Colonic mucosa (tissue), 4 donors: ENCODE measurements at regions not wholly inside any gene's neighbourhood (a gene's known extent, or its start where the extent isn't known, plus 50 kb on each side); places are given as distances from the start of the nearest gene placed in this dataset.

ENCODE experiments used
- DNase-seq: peaks from one replicate; pipeline ENCODE4 v3.0.0-alpha.2; 2020
- H3K27ac ChIP-seq: fragments of 200-600 bp; one replicate; pipeline ENCODE4 v1.8.0; 2021
- H3K27me3 ChIP-seq: fragments of 200-600 bp; one replicate; pipeline ENCODE4 v1.8.0; 2021
- H3K36me3 ChIP-seq: fragments of 200-600 bp; one replicate; pipeline ENCODE4 v1.8.0; 2021
- H3K4me1 ChIP-seq: fragments of 200-600 bp; one replicate; pipeline ENCODE4 v1.8.0; 2021; ENCODE audit warnings: mild to moderate bottlenecking
- H3K4me3 ChIP-seq: fragments of 200-600 bp; one replicate; pipeline ENCODE4 v1.8.0; 2021
- H3K9ac ChIP-seq, 2 donors: one replicate each; pipeline ENCODE4 v1.7.0; 2013; ENCODE audit warnings: control low read depth in 2 of 2, low read depth in 2 of 2, low read length in 2 of 2
- H3K9me3 ChIP-seq: fragments of 200-600 bp; one replicate; pipeline ENCODE4 v1.8.0; 2021
- CTCF ChIP-seq: fragments of 200-600 bp; IDR thresholded peaks from one replicate; pipeline ENCODE4 v1.8.0; 2022; ENCODE audit warnings: antibody characterized with exemption, mild to moderate bottlenecking
- intact Hi-C: fragments of 100-400 bp; cut with DNase I; formaldehyde crosslinking; loops from one replicate; pipeline ENCODE4 v1.14.1; 2022
- donor health status: healthy.
- donor health status: DM: no; HTN: no; CAD: no.
- donor health status: DM: no; HTN: no; CAD: no.

GRCh38 chr1:8213676-8214075 lies 104.2 kb upstream of the SLC45A1 start:
- TF ChIP-seq CTCF: no peak
- intact Hi-C loops: no loop called here
- no peak overlapping the region for H3K27ac ChIP-seq

GRCh38 chr1:8213136-8213535 lies 104.8 kb upstream of the SLC45A1 start:
- Histone ChIP-seq H3K27me3 (no peaks in the 10 kb centered on the region), H3K27ac (no peak overlapping the region), H3K9me3 (no peaks in the 10 kb centered on the region), H3K9ac (no peak overlapping the region), H3K4me1 (no peaks in the 10 kb centered on the region), H3K36me3 (no peaks in the 10 kb centered on the region), H3K4me3 (no peak overlapping the region)
- DNase-seq: no peak
- intact Hi-C loops: no loop called here
- TF ChIP-seq CTCF: no peak

More at GRCh38 chr1:8213676-8214075, 104.2 kb upstream of the SLC45A1 start:
- no peak for DNase-seq
- H3K27me3 ChIP-seq: no peaks in the 10 kb centered on the region
- H3K4me3 ChIP-seq: no peak overlapping the region
- no peaks in the 10 kb centered on the region for H3K4me1 ChIP-seq
- no peaks in the 10 kb centered on the region for H3K36me3 ChIP-seq
- no peak overlapping the region for H3K9ac ChIP-seq
- H3K9me3 ChIP-seq: no peaks in the 10 kb centered on the region

GRCh38 chr1:8212580-8213031 lies 105.3 kb upstream of the SLC45A1 start:
- TF ChIP-seq CTCF: no peak
- intact Hi-C loops: no loop called here
- no peak for DNase-seq
- Histone ChIP-seq H3K36me3 (no peaks in the 10 kb centered on the region), H3K9ac (no peak overlapping the region), H3K4me3 (no peak overlapping the region), H3K27ac (no peak overlapping the region), H3K4me1 (no peaks in the 10 kb centered on the region), H3K9me3 (no peaks in the 10 kb centered on the region), H3K27me3 (no peaks in the 10 kb centered on the region)

- Histone ChIP-seq H3K27ac (no peak overlapping the region), H3K36me3 (no peaks in the 10 kb centered on the region), H3K27me3 (no peaks in the 10 kb centered on the region), H3K4me1 (no peaks in the 10 kb centered on the region), H3K4me3 (no peak overlapping the region), H3K9me3 (no peaks in the 10 kb centered on the region), H3K9ac (no peak overlapping the region)
- no peak for DNase-seq
- intact Hi-C loops: no loop called here
- no peak for TF ChIP-seq CTCF
Measured at GRCh38 chr1:8211883-8212579, 105.9 kb upstream of the SLC45A1 start.

GRCh38 chr1:8211251-8211882 lies 106.5 kb upstream of the SLC45A1 start:
- no peak overlapping the region for H3K4me3 ChIP-seq
- DNase-seq: no peak
- no peaks in the 10 kb centered on the region for H3K36me3 ChIP-seq
- intact Hi-C loops: no loop called here
- H3K9ac ChIP-seq: no peak overlapping the region
- H3K9me3 ChIP-seq: no peaks in the 10 kb centered on the region
- TF ChIP-seq CTCF: no peak
- H3K27me3 ChIP-seq: no peaks in the 10 kb centered on the region
- no peak overlapping the region for H3K27ac ChIP-seq
- H3K4me1 ChIP-seq: no peaks in the 10 kb centered on the region
